Thyroid gland (tissue), 4 donors: ENCODE measurements at regions not wholly inside any gene's neighbourhood (a gene's known extent, or its start where the extent isn't known, plus 50 kb on each side); places are given as distances from the start of the nearest gene placed in this dataset.

ENCODE experiments used
- DNase-seq, 2 donors: peaks; one replicate each; pipeline ENCODE4 v3.0.0-alpha.2; 2019
- H3K27ac ChIP-seq, 3 donors: fragments of 200-600 bp; sonication (generic); 1 replicate in 2 of 3; 2 replicates in 1 of 3; pipeline ENCODE4 v1.5.1; 2016 to 2019; ENCODE audit warnings: mild to moderate bottlenecking in 1 of 3, moderate library complexity in 1 of 3
- H3K27me3 ChIP-seq: fragments of 200-600 bp; sonication (generic); one replicate; pipeline ENCODE4 v1.5.1; 2019
- H3K36me3 ChIP-seq, 2 donors: fragments of 200-600 bp; sonication (generic); one replicate each; pipeline ENCODE4 v1.5.1; 2016 to 2019
- H3K4me1 ChIP-seq, 2 donors: fragments of 200-600 bp; sonication (generic); one replicate each; pipeline ENCODE4 v1.5.1; 2017 to 2019
- H3K4me3 ChIP-seq, 3 donors: fragments of 200-600 bp; sonication (generic); replicated peaks in 1 of 3; 1 replicate in 2 of 3; 2 replicates in 1 of 3; pipeline ENCODE4 v1.5.1; 2016; ENCODE audit warnings: mild to moderate bottlenecking in 1 of 3
- H3K9me3 ChIP-seq: fragments of 200-600 bp; sonication (generic); one replicate; pipeline ENCODE4 v1.5.1; 2017
- CTCF ChIP-seq, 6 experiments: fragments of 200-600 bp in 3 of 6; fragments of 450-650 bp in 3 of 6; sonication (generic) in 3 of 6; IDR thresholded peaks; one replicate each; pipeline ENCODE4 v1.5.1; 2016 to 2019; ENCODE audit warnings: antibody characterized with exemption in 6 of 6, mild to moderate bottlenecking in 2 of 6, inconsistent platforms in 1 of 6, moderate library complexity in 1 of 6
- POLR2A ChIP-seq, 2 donors: fragments of 450-650 bp; IDR thresholded peaks; one replicate each; pipeline ENCODE4 v1.6.1; 2017; ENCODE audit warnings: antibody characterized with exemption in 2 of 2, mild to moderate bottlenecking in 2 of 2, moderate library complexity in 1 of 2
- WGBS, 2 donors: methylation state at CpG; one replicate each; pipeline ENCODE4 v1.1.5; 2017; 5-methylcytosine and 5-hydroxymethylcytosine counted together
- intact Hi-C: fragments of 100-400 bp; cut with DNase I; formaldehyde crosslinking; loops from one replicate; pipeline ENCODE4 v1.15.1; 2023

- TF ChIP-seq CTCF (IDR thresholded peaks at IDR 0.05) (no peak), POLR2A (IDR thresholded peaks at IDR 0.05) (no peak)
- H3K4me1 ChIP-seq = no peaks in the 10 kb centered on the region
- no peaks in the 10 kb centered on the region for H3K27me3 ChIP-seq
- no peaks in the 10 kb centered on the region for H3K36me3 ChIP-seq
- 77 to 83% methylated on average over 1 of the region's 1 CpG for WGBS, 2 donors
- H3K4me3 ChIP-seq = no peak overlapping the region
- no peak overlapping the region for H3K27ac ChIP-seq
- no peaks in the 10 kb centered on the region for H3K9me3 ChIP-seq
- DNase-seq = no peak
- intact Hi-C loops = no loop called here
Observed at GRCh38 chr11:23704183-23704582, 792.7 kb upstream of the LUZP2 start.

GRCh38 chr11:23711981-23712380, 784.9 kb upstream of the LUZP2 start:
- TF ChIP-seq CTCF (IDR thresholded peaks at IDR 0.05) = no peak
- TF ChIP-seq POLR2A (IDR thresholded peaks at IDR 0.05) = no peak
- no peaks in the 10 kb centered on the region for H3K27me3 ChIP-seq
- no peaks in the 10 kb centered on the region for H3K9me3 ChIP-seq
- no peak overlapping the region for H3K27ac ChIP-seq
- H3K36me3 ChIP-seq = no peaks in the 10 kb centered on the region
- intact Hi-C loops = no loop called here
- 81 to 90% methylated on average over 1 of the region's 1 CpG for WGBS, 2 donors
- H3K4me3 ChIP-seq = no peak overlapping the region
- DNase-seq = no peak
- H3K4me1 ChIP-seq = no peaks in the 10 kb centered on the region

GRCh38 chr11:23719016-23719415, 777.8 kb upstream of the LUZP2 start:
- no peaks in the 10 kb centered on the region for H3K9me3 ChIP-seq
- no peak for DNase-seq
- no peaks in the 10 kb centered on the region for H3K36me3 ChIP-seq
- intact Hi-C loops = no loop called here
- no peaks in the 10 kb centered on the region for H3K27me3 ChIP-seq
- WGBS, 2 donors = 87 to 90% methylated on average over 3 of the region's 3 CpGs
- H3K4me3 ChIP-seq = no peak overlapping the region
- TF ChIP-seq POLR2A (IDR thresholded peaks at IDR 0.05) (no peak), CTCF (IDR thresholded peaks at IDR 0.05) (no peak)
- no peak overlapping the region for H3K27ac ChIP-seq
- H3K4me1 ChIP-seq = no peaks in the 10 kb centered on the region

- Histone ChIP-seq H3K27me3 (no peaks in the 10 kb centered on the region), H3K4me3 (no peak overlapping the region), H3K4me1 (no peaks in the 10 kb centered on the region), H3K36me3 (no peaks in the 10 kb centered on the region), H3K27ac (no peak overlapping the region), H3K9me3 (no peaks in the 10 kb centered on the region)
- DNase-seq = no peak
- TF ChIP-seq POLR2A (IDR thresholded peaks at IDR 0.05) (no peak), CTCF (IDR thresholded peaks at IDR 0.05) (no peak)
- 86 to 88% methylated on average over 1 of the region's 1 CpG for WGBS, 2 donors
- intact Hi-C loops = no loop called here
Observed at GRCh38 chr11:23723861-23724260, 773.0 kb upstream of the LUZP2 start.

GRCh38 chr11:23725752-23726151, 771.1 kb upstream of the LUZP2 start:
- no peaks in the 10 kb centered on the region for H3K4me1 ChIP-seq
- no peak overlapping the region for H3K4me3 ChIP-seq
- no peaks in the 10 kb centered on the region for H3K36me3 ChIP-seq
- TF ChIP-seq POLR2A (IDR thresholded peaks at IDR 0.05) = no peak
- TF ChIP-seq CTCF (IDR thresholded peaks at IDR 0.05) = no peak
- 86% methylated on average over 5 of the region's 5 CpGs for WGBS, 2 donors
- no peak overlapping the region for H3K27ac ChIP-seq
- H3K27me3 ChIP-seq = no peaks in the 10 kb centered on the region
- no peak for DNase-seq
- intact Hi-C loops = no loop called here
- no peaks in the 10 kb centered on the region for H3K9me3 ChIP-seq
